ENCODE measurements at regions not wholly inside any gene's neighbourhood (a gene's known extent, or its start where the extent isn't known, plus 50 kb on each side); places are given as distances from the start of the nearest gene placed in this dataset.

- Histone ChIP-seq H3K9me3 (ENCODE audit: low read length) (no peaks in the 10 kb centered on the region), H3F3A (ENCODE audit: insufficient read depth, low read length) (no peaks in the 10 kb centered on the region), H3K4me2 (ENCODE audit: low read length) (no peak overlapping the region), H3K27ac (ENCODE audit: low read depth, low read length, poor library complexity, severe bottlenecking) (no peak overlapping the region), H3K9ac (ENCODE audit: low read length) (no peak overlapping the region), H3K9me2 (ENCODE audit: low read depth, low read length) (no peaks in the 10 kb centered on the region), H3K79me2 (ENCODE audit: insufficient read depth, low read length) (no peaks in the 10 kb centered on the region), H3K4me3 (ENCODE audit: low read depth, low read length, poor library complexity, severe bottlenecking) (no peak overlapping the region), H4K20me1 (ENCODE audit: insufficient read depth, low read length) (no peaks in the 10 kb centered on the region), H3K4me1 (ENCODE audit: insufficient read depth, low read length, severe bottlenecking) (no peaks in the 10 kb centered on the region), H3K36me3 (ENCODE audit: insufficient read depth, low read length) (no peaks in the 10 kb centered on the region), H3K27me3 (ENCODE audit: insufficient read depth, low read length) (no peaks in the 10 kb centered on the region), H2AFZ (ENCODE audit: low read length) (no peak overlapping the region)
- TF ChIP-seq CTCF (IDR thresholded peaks at IDR 0.05; ENCODE audit: low read length), result no peak
- no peak for TF ChIP-seq EZH2 (IDR thresholded peaks at IDR 0.05; ENCODE audit: borderline replicate concordance, low read length)
These were observed 269.2 kb downstream of the ALG10 start for GRCh38 chr12:34291426-34291901.

GRCh38 chr12:34292736-34293625 is 270.7 kb downstream of the ALG10 start:
- no peaks in the 10 kb centered on the region for H3K9me3 ChIP-seq (ENCODE audit: low read length)
- H3K27me3 ChIP-seq (ENCODE audit: insufficient read depth, low read length), result no peaks in the 10 kb centered on the region
- H3K79me2 ChIP-seq (ENCODE audit: insufficient read depth, low read length), result no peaks in the 10 kb centered on the region
- H3F3A ChIP-seq (ENCODE audit: insufficient read depth, low read length), result no peaks in the 10 kb centered on the region
- no peak overlapping the region for H3K4me2 ChIP-seq (ENCODE audit: low read length)
- no peak overlapping the region for H3K27ac ChIP-seq (ENCODE audit: low read depth, low read length, poor library complexity, severe bottlenecking)
- no peak overlapping the region for H2AFZ ChIP-seq (ENCODE audit: low read length)
- no peaks in the 10 kb centered on the region for H3K9me2 ChIP-seq (ENCODE audit: low read depth, low read length)
- H3K4me3 ChIP-seq (ENCODE audit: low read depth, low read length, poor library complexity, severe bottlenecking), result no peak overlapping the region
- H3K4me1 ChIP-seq (ENCODE audit: insufficient read depth, low read length, severe bottlenecking), result no peaks in the 10 kb centered on the region
- no peaks in the 10 kb centered on the region for H4K20me1 ChIP-seq (ENCODE audit: insufficient read depth, low read length)
- H3K36me3 ChIP-seq (ENCODE audit: insufficient read depth, low read length), result no peaks in the 10 kb centered on the region
- H3K9ac ChIP-seq (ENCODE audit: low read length), result no peak overlapping the region
- TF ChIP-seq CTCF (IDR thresholded peaks at IDR 0.05; ENCODE audit: low read length) (peak; percentile 46), EZH2 (IDR thresholded peaks at IDR 0.05; ENCODE audit: borderline replicate concordance, low read length) (no peak)

DNA sequence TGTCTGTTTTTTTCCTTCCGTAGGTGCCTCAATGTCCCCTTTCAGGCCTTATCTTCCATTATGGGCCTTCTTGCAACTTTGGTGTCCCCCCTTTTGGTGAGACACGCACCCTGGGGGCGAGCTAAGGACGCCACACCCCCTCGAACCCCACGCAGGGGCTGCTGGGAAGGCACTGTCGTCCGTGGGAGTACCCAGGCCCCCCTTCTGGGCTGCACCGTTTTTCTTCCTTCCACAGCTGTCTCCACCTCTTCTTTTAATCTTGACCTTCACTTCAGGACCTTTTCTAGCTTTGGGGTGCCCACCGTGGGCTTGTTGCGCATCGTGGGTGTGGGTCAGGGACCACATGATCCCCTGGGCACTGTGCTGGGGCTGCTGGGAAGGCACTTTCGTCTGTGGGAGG is 271.8 kb downstream of the ALG10 start:
- Histone ChIP-seq H3K4me3 (ENCODE audit: low read depth, low read length, poor library complexity, severe bottlenecking) (no peak overlapping the region), H4K20me1 (ENCODE audit: insufficient read depth, low read length) (no peaks in the 10 kb centered on the region), H3K27ac (ENCODE audit: low read depth, low read length, poor library complexity, severe bottlenecking) (no peak overlapping the region), H3K4me1 (ENCODE audit: insufficient read depth, low read length, severe bottlenecking) (no peaks in the 10 kb centered on the region), H3K4me2 (ENCODE audit: low read length) (no peak overlapping the region), H3F3A (ENCODE audit: insufficient read depth, low read length) (no peaks in the 10 kb centered on the region), H3K9me3 (ENCODE audit: low read length) (no peaks in the 10 kb centered on the region), H3K9me2 (ENCODE audit: low read depth, low read length) (no peaks in the 10 kb centered on the region), H3K9ac (ENCODE audit: low read length) (no peak overlapping the region), H2AFZ (ENCODE audit: low read length) (no peak overlapping the region), H3K27me3 (ENCODE audit: insufficient read depth, low read length) (no peaks in the 10 kb centered on the region), H3K79me2 (ENCODE audit: insufficient read depth, low read length) (no peaks in the 10 kb centered on the region), H3K36me3 (ENCODE audit: insufficient read depth, low read length) (no peaks in the 10 kb centered on the region)
- TF ChIP-seq CTCF (IDR thresholded peaks at IDR 0.05; ENCODE audit: low read length) (no peak), EZH2 (IDR thresholded peaks at IDR 0.05; ENCODE audit: borderline replicate concordance, low read length) (no peak)
